H9 (cell line): ENCODE measurements at regions not wholly inside any gene's neighbourhood (a gene's known extent, or its start where the extent isn't known, plus 50 kb on each side); places are given as distances from the start of the nearest gene placed in this dataset.

Experiments used
- DNase-seq: peaks from one replicate; pipeline ENCODE4 v3.0.0-alpha.2; 2017
- H2AFZ ChIP-seq: one replicate; pipeline ENCODE4 v1.6.1; 2013; ENCODE audit warnings: mild to moderate bottlenecking, low read length, control low read depth, moderate library complexity
- H2AK5ac ChIP-seq: 2 replicates; pipeline ENCODE4 v1.6.1; 2013; ENCODE audit warnings: low read length, control low read depth, mixed read lengths; ENCODE audit not compliant: insufficient read length
- H2BK120ac ChIP-seq: one replicate; pipeline ENCODE4 v1.6.1; 2013; ENCODE audit warnings: low read depth, mild to moderate bottlenecking, low read length, control low read depth, inconsistent platforms; ENCODE audit not compliant: poor library complexity, severe bottlenecking
- H2BK12ac ChIP-seq: 2 replicates; pipeline ENCODE4 v1.6.1; 2013; ENCODE audit warnings: low read length, control low read depth, mixed read lengths, low read depth; ENCODE audit not compliant: insufficient read length
- H2BK15ac ChIP-seq: 2 replicates; pipeline ENCODE4 v1.6.1; 2013; ENCODE audit warnings: low read depth, low read length, control low read depth
- H2BK20ac ChIP-seq: one replicate; pipeline ENCODE4 v1.6.1; 2013; ENCODE audit warnings: low read depth, mild to moderate bottlenecking, low read length, control low read depth, inconsistent platforms; ENCODE audit not compliant: poor library complexity, severe bottlenecking
- H2BK5ac ChIP-seq: 2 replicates; pipeline ENCODE4 v1.6.1; 2013; ENCODE audit warnings: low read length, control low read depth, mixed read lengths; ENCODE audit not compliant: insufficient read length
- H3K14ac ChIP-seq: 2 replicates; pipeline ENCODE4 v1.6.1; 2013; ENCODE audit warnings: low read length, control low read depth; ENCODE audit not compliant: insufficient read depth
- H3K18ac ChIP-seq: 2 replicates; pipeline ENCODE4 v1.6.1; 2013; ENCODE audit warnings: low read depth, mild to moderate bottlenecking, mixed read lengths, low read length, control low read depth; ENCODE audit not compliant: insufficient read length
- H3K23ac ChIP-seq: 2 replicates; pipeline ENCODE4 v1.6.1; 2013; ENCODE audit warnings: low read length, control low read depth, mixed read lengths, low read depth; ENCODE audit not compliant: insufficient read length
- H3K23me2 ChIP-seq: 2 replicates; pipeline ENCODE4 v1.6.1; 2013; ENCODE audit warnings: low read depth, mild to moderate bottlenecking, mixed read lengths, low read length, control low read depth; ENCODE audit not compliant: insufficient read length, poor library complexity, severe bottlenecking
- H3K27ac ChIP-seq: 2 replicates; pipeline ENCODE4 v1.5.1; 2013; ENCODE audit warnings: low read length, control low read depth, mixed read lengths, low read depth; ENCODE audit not compliant: insufficient read length
- H3K27me3 ChIP-seq: 2 replicates; pipeline ENCODE4 v1.6.1; 2013; ENCODE audit warnings: low read length, control low read depth, inconsistent platforms; ENCODE audit not compliant: insufficient read depth
- H3K4ac ChIP-seq: 2 replicates; pipeline ENCODE4 v1.6.1; 2013; ENCODE audit warnings: low read depth, mild to moderate bottlenecking, control low read depth, inconsistent platforms, low read length, moderate library complexity
- H3K4me1 ChIP-seq: 2 replicates; pipeline ENCODE4 v1.6.1; 2013; ENCODE audit warnings: low read length, control low read depth, inconsistent platforms; ENCODE audit not compliant: insufficient read depth
- H3K4me2 ChIP-seq: 2 replicates; pipeline ENCODE4 v1.6.1; 2013; ENCODE audit warnings: low read length, control low read depth, mixed read lengths; ENCODE audit not compliant: insufficient read length, insufficient read depth
- H3K56ac ChIP-seq: 2 replicates; pipeline ENCODE4 v1.6.1; 2013; ENCODE audit warnings: low read depth, mild to moderate bottlenecking, mixed read lengths, low read length, control low read depth; ENCODE audit not compliant: insufficient read length
- H3K79me1 ChIP-seq: 2 replicates; pipeline ENCODE4 v1.6.1; 2013; ENCODE audit warnings: low read depth, mild to moderate bottlenecking, moderate library complexity, low read length, control low read depth, inconsistent platforms; ENCODE audit not compliant: insufficient read depth, poor library complexity, severe bottlenecking
- H3K79me2 ChIP-seq: 2 replicates; pipeline ENCODE4 v1.6.1; 2013; ENCODE audit warnings: low read length, control low read depth, inconsistent platforms; ENCODE audit not compliant: insufficient read depth
- H3K9ac ChIP-seq: 2 replicates; pipeline ENCODE4 v1.6.1; 2013; ENCODE audit warnings: low read length, control low read depth, mixed read lengths; ENCODE audit not compliant: insufficient read length; ENCODE audit errors: extremely low read depth
- H3K9me3 ChIP-seq: one replicate; pipeline ENCODE4 v1.6.1; 2013; ENCODE audit warnings: low read depth, low read length, inconsistent platforms; ENCODE audit not compliant: control insufficient read depth
- H3T11ph ChIP-seq: one replicate; pipeline ENCODE4 v1.6.1; 2013; ENCODE audit warnings: mild to moderate bottlenecking, low read length, control low read depth, inconsistent platforms
- H4K20me1 ChIP-seq: one replicate; pipeline ENCODE4 v1.6.1; 2013; ENCODE audit not compliant: control insufficient read depth, insufficient read length, insufficient read depth
- H4K5ac ChIP-seq: 2 replicates; pipeline ENCODE4 v1.6.1; 2013; ENCODE audit warnings: low read depth, mild to moderate bottlenecking, mixed read lengths, low read length, control low read depth; ENCODE audit not compliant: insufficient read length
- H4K8ac ChIP-seq: replicated peaks from 2 replicates; pipeline ENCODE4 v1.6.1; 2013; ENCODE audit warnings: low read length, control low read depth, mixed read lengths, low read depth; ENCODE audit not compliant: insufficient read length
- H4K91ac ChIP-seq: 2 replicates; pipeline ENCODE4 v1.6.1; 2013; ENCODE audit warnings: low read depth, mild to moderate bottlenecking, moderate library complexity, mixed read lengths, low read length, control low read depth; ENCODE audit not compliant: insufficient read length
- H3K27ac Mint-ChIP-seq, 3 experiments: 2 replicates in 2 of 3; 3 replicates in 1 of 3; pipeline ENCODE4 v1.8.0; 2020 to 2021; ENCODE audit warnings: mixed read lengths in 3 of 3, mild to moderate bottlenecking in 1 of 3, moderate library complexity in 1 of 3
- H3K27me3 Mint-ChIP-seq: 2 replicates; pipeline ENCODE4 v1.8.0; 2021; ENCODE audit warnings: low read depth, mild to moderate bottlenecking, moderate library complexity, mixed read lengths
- H3K36me3 Mint-ChIP-seq, 3 experiments: 2 replicates in 2 of 3; 3 replicates in 1 of 3; pipeline ENCODE4 v1.8.0; 2020 to 2021; ENCODE audit warnings: low read depth in 3 of 3, mixed read lengths in 3 of 3; ENCODE audit not compliant: insufficient read depth in 1 of 3
- H3K4me1 Mint-ChIP-seq, 2 experiments: 2 replicates each; pipeline ENCODE4 v1.8.0; 2020; ENCODE audit warnings: mixed read lengths in 2 of 2
- H3K4me3 Mint-ChIP-seq, 2 experiments: 2 replicates in 1 of 2; 3 replicates in 1 of 2; pipeline ENCODE4 v1.8.0; 2020 to 2021; ENCODE audit warnings: mild to moderate bottlenecking in 2 of 2, mixed read lengths in 2 of 2, moderate library complexity in 1 of 2
- H3K9me3 Mint-ChIP-seq, 2 experiments: 2 replicates in 1 of 2; 3 replicates in 1 of 2; pipeline ENCODE4 v1.8.0; 2020; ENCODE audit warnings: mild to moderate bottlenecking in 2 of 2, mixed read lengths in 2 of 2, moderate library complexity in 1 of 2
- WGBS: extraction: QIAGEN DNeasy Blood & Tissue Kit; methylation state at CpG from one replicate; pipeline ENCODE4 v1.1.7; 2013; ENCODE audit warnings: missing lambda C conversion rate, low lambda C conversion rate, mixed read lengths; ENCODE audit not compliant: insufficient read length; ENCODE audit errors: extremely low coverage; 5-methylcytosine and 5-hydroxymethylcytosine counted together
- TF ChIP-seq, protein P1 (sequence below): fragments of 200-600 bp; sonication (generic); conservative IDR thresholded peaks from 3 replicates; pipeline ENCODE4 v1.8.0; 2021; ENCODE audit warnings: antibody characterized with exemption, mild to moderate bottlenecking

DNA sequence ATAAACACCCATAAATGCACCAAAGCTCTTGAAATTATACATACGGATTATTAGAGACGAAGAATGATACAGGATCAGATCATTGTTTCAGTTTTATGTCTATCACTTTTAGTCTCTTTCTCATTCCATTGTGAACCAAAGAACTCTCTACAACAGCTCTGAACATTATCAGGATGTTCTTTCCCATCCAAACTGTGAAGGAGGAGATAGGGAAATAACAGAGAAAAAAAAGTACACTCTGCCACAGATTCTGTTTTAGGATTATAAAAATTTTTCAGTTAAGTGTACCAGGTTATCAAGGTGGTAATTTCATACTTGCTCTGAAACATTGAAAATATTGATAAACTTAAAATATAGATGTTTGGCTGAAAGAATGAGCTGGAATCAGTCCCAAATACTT lies 270.9 kb downstream of the MZT1 start:
- Histone ChIP-seq H3K4me1 (no peaks in the 10 kb centered on the region), H3K27ac (no peak overlapping the region), H3T11ph (no peak overlapping the region), H4K8ac (no peak overlapping the region), H4K5ac (no peak overlapping the region), H2BK5ac (no peak overlapping the region), H3K9me3 (no peaks in the 10 kb centered on the region), H4K91ac (no peak overlapping the region), H4K20me1 (no peaks in the 10 kb centered on the region), H3K27me3 (no peaks in the 10 kb centered on the region), H2BK15ac (no peak overlapping the region), H3K18ac (no peak overlapping the region), H2BK12ac (no peak overlapping the region), H3K4ac (no peak overlapping the region), H2BK20ac (no peak overlapping the region), H2AK5ac (no peak overlapping the region), H3K4me2 (no peak overlapping the region), H3K14ac (no peak overlapping the region), H2BK120ac (no peak overlapping the region), H2AFZ (no peak overlapping the region), H3K56ac (no peak overlapping the region), H3K23ac (no peak overlapping the region), H3K79me1 (no peaks in the 10 kb centered on the region), H3K23me2 (no peaks in the 10 kb centered on the region), H3K9ac (no peak overlapping the region), H3K79me2 (no peaks in the 10 kb centered on the region)
- no CpG with 5 or more reads among the region's 2 CpGs for WGBS
- Mint-ChIP-seq H3K4me1 (peaks cover 12 to 13% of the 10 kb centered on the region in 2 experiments), H3K4me3 (no peak overlapping the region), H3K9me3 (no peaks in the 10 kb centered on the region), H3K27me3 (no peaks in the 10 kb centered on the region; the same call in 1 of the 2 replicates), H3K36me3 (no peaks in the 10 kb centered on the region), H3K27ac (no peak overlapping the region)
- no peak for DNase-seq
- TF ChIP-seq, protein P1, sequence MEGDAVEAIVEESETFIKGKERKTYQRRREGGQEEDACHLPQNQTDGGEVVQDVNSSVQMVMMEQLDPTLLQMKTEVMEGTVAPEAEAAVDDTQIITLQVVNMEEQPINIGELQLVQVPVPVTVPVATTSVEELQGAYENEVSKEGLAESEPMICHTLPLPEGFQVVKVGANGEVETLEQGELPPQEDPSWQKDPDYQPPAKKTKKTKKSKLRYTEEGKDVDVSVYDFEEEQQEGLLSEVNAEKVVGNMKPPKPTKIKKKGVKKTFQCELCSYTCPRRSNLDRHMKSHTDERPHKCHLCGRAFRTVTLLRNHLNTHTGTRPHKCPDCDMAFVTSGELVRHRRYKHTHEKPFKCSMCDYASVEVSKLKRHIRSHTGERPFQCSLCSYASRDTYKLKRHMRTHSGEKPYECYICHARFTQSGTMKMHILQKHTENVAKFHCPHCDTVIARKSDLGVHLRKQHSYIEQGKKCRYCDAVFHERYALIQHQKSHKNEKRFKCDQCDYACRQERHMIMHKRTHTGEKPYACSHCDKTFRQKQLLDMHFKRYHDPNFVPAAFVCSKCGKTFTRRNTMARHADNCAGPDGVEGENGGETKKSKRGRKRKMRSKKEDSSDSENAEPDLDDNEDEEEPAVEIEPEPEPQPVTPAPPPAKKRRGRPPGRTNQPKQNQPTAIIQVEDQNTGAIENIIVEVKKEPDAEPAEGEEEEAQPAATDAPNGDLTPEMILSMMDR = no peak
